Mammary epithelial cell (primary cell): ENCODE measurements at regions not wholly inside any gene's neighbourhood (a gene's known extent, or its start where the extent isn't known, plus 50 kb on each side); places are given as distances from the start of the nearest gene placed in this dataset.

Source experiments
- CTCF ChIP-seq, 2 donors: IDR thresholded peaks in 1 of 2; conservative IDR thresholded peaks in 1 of 2; 2 replicates each; pipeline ENCODE4 v1.5.1; 2011 to 2012; ENCODE audit warnings: inconsistent platforms in 2 of 2, low read length in 2 of 2, mild to moderate bottlenecking in 2 of 2, control low read depth in 1 of 2, low read depth in 1 of 2; ENCODE audit not compliant: insufficient read depth in 1 of 2; ENCODE audit errors: extremely low read depth in 1 of 2
- EZH2 ChIP-seq: IDR thresholded peaks from 2 replicates; pipeline ENCODE4 v1.6.1; 2012; ENCODE audit warnings: low read length, inconsistent platforms, borderline replicate concordance

GRCh38 chr15:100769975-100770340 lies 109.7 kb upstream of the ALDH1A3 start:
- TF ChIP-seq EZH2 (no peak), CTCF (conservative IDR thresholded peaks at IDR 0.05 in 1 of 2, IDR thresholded peaks at IDR 0.05 in 1 of 2; ENCODE audit: extremely low read depth in 1 of 2, insufficient read depth in 1 of 2, low read depth in 1 of 2, low read length in 2 of 2) (no peak)
